A549 (cell line): ENCODE measurements at regions not wholly inside any gene's neighbourhood (a gene's known extent, or its start where the extent isn't known, plus 50 kb on each side); places are given as distances from the start of the nearest gene placed in this dataset.

Experiments
- SMC3 ChIP-seq: fragments of >200 bp; sonication (Bioruptor Twin); formaldehyde crosslinking; IDR thresholded peaks from 3 replicates; pipeline ENCODE4 v1.6.1; 2018; ENCODE audit warnings: inconsistent platforms
- TF ChIP-seq, protein P1 (sequence below): fragments of >200 bp; sonication (Bioruptor Twin); formaldehyde crosslinking; IDR thresholded peaks from 3 replicates; pipeline ENCODE4 v1.5.1; 2016

DNA sequence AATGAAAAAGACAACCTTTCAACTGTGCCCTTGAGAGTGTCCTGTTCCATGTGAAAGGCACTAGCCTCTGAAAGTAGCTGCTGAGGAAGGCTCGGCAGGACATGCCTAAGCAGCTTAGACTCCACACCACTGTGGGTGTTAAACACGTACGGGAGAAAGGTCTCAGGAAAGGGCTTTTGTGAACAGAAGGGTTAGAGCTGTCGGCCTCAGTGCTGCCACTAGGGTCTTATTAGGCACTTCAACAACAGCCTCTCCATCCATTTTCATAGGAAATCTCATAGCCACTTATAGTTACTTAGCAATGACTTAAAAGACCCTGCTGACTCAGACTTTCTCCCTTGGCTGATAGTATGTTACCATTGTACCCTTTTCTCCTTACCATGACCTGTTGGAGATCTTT is 662.8 kb downstream of the TBC1D32 start:
- no peak for TF ChIP-seq SMC3
- TF ChIP-seq, protein P1, sequence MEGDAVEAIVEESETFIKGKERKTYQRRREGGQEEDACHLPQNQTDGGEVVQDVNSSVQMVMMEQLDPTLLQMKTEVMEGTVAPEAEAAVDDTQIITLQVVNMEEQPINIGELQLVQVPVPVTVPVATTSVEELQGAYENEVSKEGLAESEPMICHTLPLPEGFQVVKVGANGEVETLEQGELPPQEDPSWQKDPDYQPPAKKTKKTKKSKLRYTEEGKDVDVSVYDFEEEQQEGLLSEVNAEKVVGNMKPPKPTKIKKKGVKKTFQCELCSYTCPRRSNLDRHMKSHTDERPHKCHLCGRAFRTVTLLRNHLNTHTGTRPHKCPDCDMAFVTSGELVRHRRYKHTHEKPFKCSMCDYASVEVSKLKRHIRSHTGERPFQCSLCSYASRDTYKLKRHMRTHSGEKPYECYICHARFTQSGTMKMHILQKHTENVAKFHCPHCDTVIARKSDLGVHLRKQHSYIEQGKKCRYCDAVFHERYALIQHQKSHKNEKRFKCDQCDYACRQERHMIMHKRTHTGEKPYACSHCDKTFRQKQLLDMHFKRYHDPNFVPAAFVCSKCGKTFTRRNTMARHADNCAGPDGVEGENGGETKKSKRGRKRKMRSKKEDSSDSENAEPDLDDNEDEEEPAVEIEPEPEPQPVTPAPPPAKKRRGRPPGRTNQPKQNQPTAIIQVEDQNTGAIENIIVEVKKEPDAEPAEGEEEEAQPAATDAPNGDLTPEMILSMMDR, result no peak
